Osteocyte (in vitro differentiated cells): ENCODE measurements at regions not wholly inside any gene's neighbourhood (a gene's known extent, or its start where the extent isn't known, plus 50 kb on each side); places are given as distances from the start of the nearest gene placed in this dataset.

Source experiments
- DNase-seq: peaks from one replicate; pipeline ENCODE4 v3.0.0; 2021; ENCODE audit warnings: mixed read lengths; ENCODE audit not compliant: unreplicated experiment; ENCODE audit errors: extremely low spot score
- H3K27ac Mint-ChIP-seq: one replicate; pipeline ENCODE4 v1.8.0; 2021; ENCODE audit warnings: mild to moderate bottlenecking, mixed read lengths; ENCODE audit not compliant: unreplicated experiment
- H3K27me3 Mint-ChIP-seq: one replicate; pipeline ENCODE4 v1.8.0; 2021; ENCODE audit warnings: mixed read lengths; ENCODE audit not compliant: unreplicated experiment
- H3K36me3 Mint-ChIP-seq: one replicate; pipeline ENCODE4 v1.8.0; 2021; ENCODE audit warnings: mixed read lengths; ENCODE audit not compliant: unreplicated experiment
- H3K4me1 Mint-ChIP-seq: one replicate; pipeline ENCODE4 v1.8.0; 2021; ENCODE audit warnings: mixed read lengths; ENCODE audit not compliant: unreplicated experiment
- H3K4me3 Mint-ChIP-seq: one replicate; pipeline ENCODE4 v1.8.0; 2021; ENCODE audit warnings: mild to moderate bottlenecking, moderate library complexity, mixed read lengths; ENCODE audit not compliant: unreplicated experiment
- H3K9me3 Mint-ChIP-seq: one replicate; pipeline ENCODE4 v1.8.0; 2021; ENCODE audit warnings: mixed read lengths; ENCODE audit not compliant: unreplicated experiment
- TF ChIP-seq, protein P1 (sequence below): fragments of 200-600 bp; sonication (generic); IDR thresholded peaks from 2 replicates; pipeline ENCODE4 v1.5.0; 2021; ENCODE audit warnings: antibody characterized with exemption, mild to moderate bottlenecking, moderate library complexity

DNA sequence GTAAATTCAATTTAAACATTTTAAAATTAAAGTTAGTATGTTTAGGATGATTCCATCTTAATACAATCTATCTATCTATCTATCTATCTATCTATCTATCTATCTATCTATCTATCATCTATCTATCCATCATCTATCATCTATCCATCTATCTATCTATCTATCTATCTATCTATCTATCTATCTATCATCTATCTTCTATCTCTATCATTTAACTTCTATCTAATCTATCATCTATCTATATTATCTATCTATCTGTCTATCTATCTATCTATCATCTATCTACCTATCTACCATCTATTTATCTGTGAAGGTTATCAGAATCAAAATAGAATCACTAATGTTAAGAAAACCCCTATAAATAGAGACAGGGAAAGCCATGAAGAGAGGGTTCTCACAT is 78.3 kb downstream of the RAMP3 start:
- Mint-ChIP-seq H3K27ac (no peak overlapping the region), H3K4me3 (no peak overlapping the region), H3K9me3 (no peaks in the 10 kb centered on the region), H3K4me1 (no peaks in the 10 kb centered on the region), H3K36me3 (no peaks in the 10 kb centered on the region), H3K27me3 (peaks cover 47% of the 10 kb centered on the region)
- no peak for DNase-seq
- TF ChIP-seq, protein P1, sequence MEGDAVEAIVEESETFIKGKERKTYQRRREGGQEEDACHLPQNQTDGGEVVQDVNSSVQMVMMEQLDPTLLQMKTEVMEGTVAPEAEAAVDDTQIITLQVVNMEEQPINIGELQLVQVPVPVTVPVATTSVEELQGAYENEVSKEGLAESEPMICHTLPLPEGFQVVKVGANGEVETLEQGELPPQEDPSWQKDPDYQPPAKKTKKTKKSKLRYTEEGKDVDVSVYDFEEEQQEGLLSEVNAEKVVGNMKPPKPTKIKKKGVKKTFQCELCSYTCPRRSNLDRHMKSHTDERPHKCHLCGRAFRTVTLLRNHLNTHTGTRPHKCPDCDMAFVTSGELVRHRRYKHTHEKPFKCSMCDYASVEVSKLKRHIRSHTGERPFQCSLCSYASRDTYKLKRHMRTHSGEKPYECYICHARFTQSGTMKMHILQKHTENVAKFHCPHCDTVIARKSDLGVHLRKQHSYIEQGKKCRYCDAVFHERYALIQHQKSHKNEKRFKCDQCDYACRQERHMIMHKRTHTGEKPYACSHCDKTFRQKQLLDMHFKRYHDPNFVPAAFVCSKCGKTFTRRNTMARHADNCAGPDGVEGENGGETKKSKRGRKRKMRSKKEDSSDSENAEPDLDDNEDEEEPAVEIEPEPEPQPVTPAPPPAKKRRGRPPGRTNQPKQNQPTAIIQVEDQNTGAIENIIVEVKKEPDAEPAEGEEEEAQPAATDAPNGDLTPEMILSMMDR: no peak

DNA sequence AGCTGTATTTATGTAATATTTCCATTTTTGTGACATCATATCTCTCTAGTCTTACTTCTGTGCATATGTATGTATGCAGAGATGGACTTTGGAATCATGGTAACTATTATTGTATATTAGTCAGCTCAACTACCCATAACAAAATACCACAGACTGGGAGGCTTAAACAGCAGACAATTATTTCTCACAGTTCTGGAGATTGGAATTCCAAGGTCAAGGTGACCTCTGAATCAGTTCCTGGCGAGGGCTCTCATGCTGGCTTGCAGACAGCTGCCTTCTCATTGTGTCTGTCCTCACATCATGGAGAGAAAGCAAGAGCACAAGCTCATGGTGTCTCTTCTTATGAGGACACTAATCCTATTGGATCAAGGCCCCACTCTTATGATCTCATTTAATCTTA is 79.1 kb downstream of the RAMP3 start:
- TF ChIP-seq, protein P1: no peak
- H3K9me3 Mint-ChIP-seq: no peaks in the 10 kb centered on the region
- H3K27me3 Mint-ChIP-seq: peaks cover 50% of the 10 kb centered on the region

DNA sequence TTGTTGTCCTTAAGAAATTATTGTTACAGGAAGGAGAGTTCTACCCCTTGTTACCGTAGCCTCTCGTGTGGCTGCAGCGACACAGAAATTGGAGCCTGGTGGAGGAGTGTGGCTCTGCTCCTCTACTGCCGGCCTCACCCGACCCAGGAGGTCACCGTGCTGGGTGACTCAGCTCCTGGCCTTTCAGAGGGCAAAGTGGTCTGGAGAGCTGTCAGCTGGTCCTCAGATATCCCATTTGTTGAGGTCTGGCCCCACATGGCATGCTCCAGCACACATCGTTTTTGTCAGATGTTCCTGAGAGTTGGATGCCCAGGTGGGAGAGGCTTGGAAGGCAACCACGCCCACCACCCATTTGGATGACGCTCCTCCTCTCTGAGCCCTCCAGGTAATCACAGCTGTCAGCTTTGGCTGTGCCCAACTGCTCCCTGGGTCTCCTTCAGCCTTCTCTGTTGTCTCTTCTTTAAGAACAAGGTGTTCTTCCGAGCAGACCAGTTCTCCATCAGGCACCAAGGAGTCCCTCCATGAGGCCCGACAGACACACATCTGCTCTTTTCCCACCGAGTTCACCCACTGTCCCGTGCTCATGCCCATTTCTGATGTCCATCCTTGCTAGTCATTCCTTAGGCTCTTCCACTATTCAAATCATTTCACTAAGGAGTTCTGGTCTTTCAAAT is 80.3 kb downstream of the RAMP3 start:
- Mint-ChIP-seq H3K4me3 (no peak overlapping the region), H3K27me3 (peaks cover 43% of the 10 kb centered on the region), H3K9me3 (no peaks in the 10 kb centered on the region), H3K27ac (no peak overlapping the region), H3K36me3 (no peaks in the 10 kb centered on the region), H3K4me1 (no peaks in the 10 kb centered on the region)
- TF ChIP-seq, protein P1: no peak
- no peak for DNase-seq

More for the DNA sequence above, 79.1 kb downstream of the RAMP3 start:
- no peak overlapping the region for H3K4me3 Mint-ChIP-seq
- H3K36me3 Mint-ChIP-seq: no peaks in the 10 kb centered on the region
- no peak overlapping the region for H3K27ac Mint-ChIP-seq
- no peak for DNase-seq
- no peaks in the 10 kb centered on the region for H3K4me1 Mint-ChIP-seq

DNA sequence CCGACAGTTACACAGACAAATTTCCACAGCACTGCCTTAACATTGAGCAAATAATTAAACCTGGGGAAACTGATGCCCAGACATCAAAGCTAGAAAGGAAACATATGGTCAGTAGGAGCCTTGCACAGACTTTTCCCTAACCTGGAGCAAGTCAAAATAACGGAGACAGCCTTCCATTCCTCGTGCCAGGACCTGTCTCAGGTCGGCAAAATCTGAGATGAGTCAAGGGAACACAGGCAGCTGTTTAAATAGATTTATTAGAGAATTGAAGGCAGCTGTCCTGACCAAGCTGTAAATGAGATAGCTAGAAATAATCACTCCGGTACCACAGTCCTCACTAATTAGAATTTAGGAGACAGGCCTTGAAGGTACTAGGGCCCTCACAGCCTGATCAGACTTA is 81.2 kb downstream of the RAMP3 start:
- Mint-ChIP-seq H3K4me1 (no peaks in the 10 kb centered on the region), H3K27ac (no peak overlapping the region), H3K36me3 (no peaks in the 10 kb centered on the region), H3K27me3 (peaks cover 34% of the 10 kb centered on the region), H3K4me3 (no peak overlapping the region), H3K9me3 (no peaks in the 10 kb centered on the region)
- no peak for DNase-seq
- TF ChIP-seq, protein P1: no peak

DNA sequence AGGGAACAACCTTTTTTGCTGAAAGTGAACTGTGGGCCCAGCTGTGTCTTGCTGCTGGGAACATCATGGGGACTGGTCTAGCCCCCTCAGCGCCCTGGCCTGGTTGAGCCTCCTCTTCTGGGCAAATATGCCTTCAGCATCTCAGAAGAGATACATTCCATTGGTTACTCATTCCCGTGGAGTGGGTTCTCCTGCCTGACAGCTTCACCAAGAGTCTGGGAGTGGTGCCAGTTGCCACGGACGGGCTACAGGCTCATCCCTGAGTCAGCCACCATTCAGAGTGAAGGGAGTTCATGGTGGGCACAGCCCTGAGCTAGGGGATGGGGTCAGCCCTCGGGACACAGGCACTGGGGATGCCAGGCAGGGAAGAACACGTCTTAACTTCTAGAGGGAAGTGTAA is 81.9 kb downstream of the RAMP3 start:
- TF ChIP-seq, protein P1: no peak
- no peak for DNase-seq
- Mint-ChIP-seq H3K27me3 (peaks cover 30% of the 10 kb centered on the region), H3K4me3 (no peak overlapping the region), H3K27ac (no peak overlapping the region), H3K9me3 (no peaks in the 10 kb centered on the region), H3K4me1 (no peaks in the 10 kb centered on the region), H3K36me3 (no peaks in the 10 kb centered on the region)
